ENCODE measurements at regions not wholly inside any gene's neighbourhood (a gene's known extent, or its start where the extent isn't known, plus 50 kb on each side); places are given as distances from the start of the nearest gene placed in this dataset.
"Not testable (repeated sequence)": the region's sequence is repeated elsewhere in the genome, so short reads cannot be mapped to it uniquely, and the experiment has no call there.

- no peak for DNase-seq (ENCODE audit: insufficient read length, low spot score)
- no peak for FAIRE-seq
- no peak for TF ChIP-seq CTCF (IDR thresholded peaks at IDR 0.05; ENCODE audit: insufficient read depth, missing control alignments)
These were observed 90.2 kb downstream of the MRM1 start for GRCh38 chr17:36691606-36692005.

- FAIRE-seq, result no peak
- TF ChIP-seq CTCF (IDR thresholded peaks at IDR 0.05; ENCODE audit: insufficient read depth, missing control alignments), result no peak
- no peak for DNase-seq (ENCODE audit: insufficient read length, low spot score)
These were observed 93.7 kb downstream of the MRM1 start for GRCh38 chr17:36695082-36695481.

GRCh38 chr17:36695710-36696109 lies 94.3 kb downstream of the MRM1 start:
- not testable (repeated sequence) for DNase-seq (ENCODE audit: insufficient read length, low spot score); FAIRE-seq

- FAIRE-seq, result no peak
- no peak for TF ChIP-seq CTCF (IDR thresholded peaks at IDR 0.05; ENCODE audit: insufficient read depth, missing control alignments)
- DNase-seq (ENCODE audit: insufficient read length, low spot score), result no peak
These were observed 95.4 kb downstream of the MRM1 start for GRCh38 chr17:36696805-36697204.

- no peak for TF ChIP-seq CTCF (IDR thresholded peaks at IDR 0.05; ENCODE audit: insufficient read depth, missing control alignments)
- FAIRE-seq (no peak), DNase-seq (ENCODE audit: insufficient read length, low spot score) (no peak)
These were observed 96.6 kb downstream of the MRM1 start for GRCh38 chr17:36697903-36698530.

GRCh38 chr17:36701429-36702099 lies 100.2 kb downstream of the MRM1 start:
- TF ChIP-seq CTCF (IDR thresholded peaks at IDR 0.05; ENCODE audit: insufficient read depth, missing control alignments), result no peak
- DNase-seq (ENCODE audit: insufficient read length, low spot score) (no peak), FAIRE-seq (no peak)

GRCh38 chr17:36702636-36703035 lies 101.3 kb downstream of the MRM1 start:
- TF ChIP-seq CTCF (IDR thresholded peaks at IDR 0.05; ENCODE audit: insufficient read depth, missing control alignments), result no peak
- FAIRE-seq (no peak), DNase-seq (ENCODE audit: insufficient read length, low spot score) (no peak)
